Esophagus squamous epithelium (tissue), 5 donors: ENCODE measurements at regions not wholly inside any gene's neighbourhood (a gene's known extent, or its start where the extent isn't known, plus 50 kb on each side); places are given as distances from the start of the nearest gene placed in this dataset.

Source experiments
- DNase-seq: peaks from one replicate; lab custom pipeline; 2025; lab: John Stamatoyannopoulos, UW
- H3K27ac ChIP-seq, 4 donors: fragments of 200-600 bp; sonication (generic); one replicate each; pipeline ENCODE4 v1.5.1; 2016 to 2019; ENCODE audit warnings: mild to moderate bottlenecking in 1 of 4
- H3K27me3 ChIP-seq, 4 donors: fragments of 200-600 bp; sonication (generic); 1 replicate in 3 of 4; 2 replicates in 1 of 4; pipeline versions ENCODE4 v1.5.1 to v1.6.0; 2017 to 2021; ENCODE audit warnings: antibody characterized with exemption in 1 of 4
- H3K36me3 ChIP-seq, 3 donors: fragments of 200-600 bp; sonication (generic); one replicate each; pipeline ENCODE4 v1.5.1; 2016 to 2019
- H3K4me1 ChIP-seq, 3 donors: fragments of 200-600 bp; sonication (generic); one replicate each; pipeline ENCODE4 v1.5.1; 2017 to 2019
- H3K4me3 ChIP-seq, 4 donors: fragments of 200-600 bp; sonication (generic); 1 replicate in 3 of 4; 2 replicates in 1 of 4; pipeline ENCODE4 v1.5.1; 2016 to 2019; ENCODE audit warnings: mild to moderate bottlenecking in 2 of 4, moderate library complexity in 1 of 4
- H3K9me3 ChIP-seq, 3 donors: fragments of 200-600 bp; sonication (generic); one replicate each; pipeline ENCODE4 v1.5.1; 2016 to 2019
- POLR2A ChIP-seq, 4 donors: fragments of 450-650 bp; IDR thresholded peaks; one replicate each; pipeline ENCODE4 v1.6.1; 2017; ENCODE audit warnings: antibody characterized with exemption in 4 of 4, mild to moderate bottlenecking in 4 of 4, moderate library complexity in 3 of 4
- WGBS, 2 donors: methylation state at CpG; one replicate each; pipeline ENCODE4 v1.1.5; 2018; 5-methylcytosine and 5-hydroxymethylcytosine counted together
- intact Hi-C: fragments of 100-400 bp; cut with DNase I; formaldehyde crosslinking; loops from one replicate; pipeline ENCODE4 v1.15.0; 2022
- TF ChIP-seq, protein P1 (sequence below), 6 experiments: fragments of 450-650 bp in 4 of 6; fragments of 200-600 bp in 2 of 6; sonication (generic) in 2 of 6; IDR thresholded peaks; one replicate each; pipeline ENCODE4 v1.5.1; 2016 to 2019; ENCODE audit warnings: antibody characterized with exemption in 6 of 6, mild to moderate bottlenecking in 4 of 6, moderate library complexity in 4 of 6
- donor health status: DM: yes; HTN: yes; CAD: no.

DNA sequence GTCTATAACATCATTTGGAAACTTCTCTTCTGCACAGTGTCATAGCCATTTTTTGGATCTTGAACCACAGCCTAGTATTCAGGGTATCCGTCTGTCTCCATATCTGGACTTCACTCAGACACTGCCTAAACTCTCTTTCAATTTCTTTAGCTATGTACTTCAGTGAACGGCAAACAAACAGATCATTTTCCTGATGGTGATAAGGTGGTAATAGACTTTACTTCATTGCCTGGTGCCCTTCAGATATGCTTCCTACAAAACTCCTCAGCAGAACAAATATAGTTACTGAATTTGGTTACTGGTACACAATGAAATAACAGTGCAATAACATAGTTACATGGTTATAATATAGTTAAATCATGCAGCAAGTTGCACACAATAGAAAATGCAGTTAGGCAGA is 348.2 kb downstream of the ZSWIM6 start:
- peaks cover 0 to 5% (median 0%) of the 10 kb centered on the region in 4 donors for H3K27me3 ChIP-seq
- intact Hi-C loops, result no loop called here
- no peak overlapping the region for H3K27ac ChIP-seq
- H3K4me3 ChIP-seq, result no peak overlapping the region
- no peak for TF ChIP-seq POLR2A (IDR thresholded peaks at IDR 0.05)
- TF ChIP-seq, protein P1, sequence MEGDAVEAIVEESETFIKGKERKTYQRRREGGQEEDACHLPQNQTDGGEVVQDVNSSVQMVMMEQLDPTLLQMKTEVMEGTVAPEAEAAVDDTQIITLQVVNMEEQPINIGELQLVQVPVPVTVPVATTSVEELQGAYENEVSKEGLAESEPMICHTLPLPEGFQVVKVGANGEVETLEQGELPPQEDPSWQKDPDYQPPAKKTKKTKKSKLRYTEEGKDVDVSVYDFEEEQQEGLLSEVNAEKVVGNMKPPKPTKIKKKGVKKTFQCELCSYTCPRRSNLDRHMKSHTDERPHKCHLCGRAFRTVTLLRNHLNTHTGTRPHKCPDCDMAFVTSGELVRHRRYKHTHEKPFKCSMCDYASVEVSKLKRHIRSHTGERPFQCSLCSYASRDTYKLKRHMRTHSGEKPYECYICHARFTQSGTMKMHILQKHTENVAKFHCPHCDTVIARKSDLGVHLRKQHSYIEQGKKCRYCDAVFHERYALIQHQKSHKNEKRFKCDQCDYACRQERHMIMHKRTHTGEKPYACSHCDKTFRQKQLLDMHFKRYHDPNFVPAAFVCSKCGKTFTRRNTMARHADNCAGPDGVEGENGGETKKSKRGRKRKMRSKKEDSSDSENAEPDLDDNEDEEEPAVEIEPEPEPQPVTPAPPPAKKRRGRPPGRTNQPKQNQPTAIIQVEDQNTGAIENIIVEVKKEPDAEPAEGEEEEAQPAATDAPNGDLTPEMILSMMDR (IDR thresholded peaks at IDR 0.05), result no peak
- no peak for DNase-seq
- H3K9me3 ChIP-seq, result no peaks in the 10 kb centered on the region
- no peaks in the 10 kb centered on the region for H3K4me1 ChIP-seq
- H3K36me3 ChIP-seq, result no peaks in the 10 kb centered on the region
- WGBS, 2 donors, result 77 to 94% methylated on average over 2 of the region's 2 CpGs

DNA sequence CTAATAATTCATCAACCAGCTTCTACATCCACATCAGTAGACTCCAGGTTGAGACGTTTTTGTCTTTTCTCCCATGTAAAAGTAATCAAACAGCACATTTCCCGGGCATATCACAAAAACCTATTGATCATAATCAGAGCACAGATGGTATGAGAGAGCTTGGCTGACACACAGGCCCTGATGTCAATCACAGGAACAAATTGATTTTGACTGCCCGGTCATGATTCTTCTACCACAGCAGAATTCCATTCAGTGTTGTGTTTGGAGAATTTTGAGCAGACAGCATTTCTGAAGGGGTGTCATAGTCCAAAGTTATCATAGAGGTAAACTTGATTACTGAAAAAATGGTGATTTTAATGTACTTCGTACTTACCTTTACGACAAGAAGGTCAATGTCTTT is 351.1 kb downstream of the ZSWIM6 start:
- DNase-seq, result no peak
- Histone ChIP-seq H3K27me3 (peaks cover 0 to 5% (median 0%) of the 10 kb centered on the region in 4 donors), H3K27ac (no peak overlapping the region), H3K36me3 (no peaks in the 10 kb centered on the region), H3K4me1 (no peaks in the 10 kb centered on the region), H3K4me3 (no peak overlapping the region), H3K9me3 (no peaks in the 10 kb centered on the region)
- TF ChIP-seq, protein P1 (IDR thresholded peaks at IDR 0.05), result no peak
- TF ChIP-seq POLR2A (IDR thresholded peaks at IDR 0.05), result no peak
- intact Hi-C loops, result no loop called here
- 79 to 88% methylated on average over 5 of the region's 5 CpGs for WGBS, 2 donors

DNA sequence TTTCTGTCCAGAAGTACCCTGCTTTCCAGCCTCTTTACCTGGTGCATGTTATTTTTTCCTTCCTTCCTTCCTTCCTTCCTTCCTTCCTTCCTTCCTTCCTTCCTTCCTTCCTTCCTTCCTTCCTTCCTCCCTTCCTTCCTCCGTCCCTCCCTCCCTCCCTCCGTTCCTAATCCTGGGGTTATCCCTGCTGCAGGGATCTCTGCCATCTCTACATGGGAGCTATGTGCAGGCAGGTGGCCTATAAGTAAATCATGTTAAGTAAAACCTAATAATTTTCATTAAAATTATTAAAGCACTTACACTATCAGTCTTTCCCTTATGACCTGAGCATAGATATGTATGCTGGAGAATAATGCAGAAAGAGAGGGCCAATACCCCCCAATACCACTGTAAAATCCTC is 351.9 kb downstream of the ZSWIM6 start:
- Histone ChIP-seq H3K4me1 (no peaks in the 10 kb centered on the region), H3K27me3 (peaks cover 0 to 5% (median 0%) of the 10 kb centered on the region in 4 donors), H3K36me3 (no peaks in the 10 kb centered on the region), H3K9me3 (no peaks in the 10 kb centered on the region), H3K4me3 (no peak overlapping the region), H3K27ac (no peak overlapping the region)
- intact Hi-C loops, result no loop called here
- 61 to 73% methylated on average over 2 of the region's 2 CpGs for WGBS, 2 donors
- DNase-seq, result no peak
- TF ChIP-seq POLR2A (IDR thresholded peaks at IDR 0.05), result no peak
- TF ChIP-seq, protein P1 (IDR thresholded peaks at IDR 0.05), result no peak

DNA sequence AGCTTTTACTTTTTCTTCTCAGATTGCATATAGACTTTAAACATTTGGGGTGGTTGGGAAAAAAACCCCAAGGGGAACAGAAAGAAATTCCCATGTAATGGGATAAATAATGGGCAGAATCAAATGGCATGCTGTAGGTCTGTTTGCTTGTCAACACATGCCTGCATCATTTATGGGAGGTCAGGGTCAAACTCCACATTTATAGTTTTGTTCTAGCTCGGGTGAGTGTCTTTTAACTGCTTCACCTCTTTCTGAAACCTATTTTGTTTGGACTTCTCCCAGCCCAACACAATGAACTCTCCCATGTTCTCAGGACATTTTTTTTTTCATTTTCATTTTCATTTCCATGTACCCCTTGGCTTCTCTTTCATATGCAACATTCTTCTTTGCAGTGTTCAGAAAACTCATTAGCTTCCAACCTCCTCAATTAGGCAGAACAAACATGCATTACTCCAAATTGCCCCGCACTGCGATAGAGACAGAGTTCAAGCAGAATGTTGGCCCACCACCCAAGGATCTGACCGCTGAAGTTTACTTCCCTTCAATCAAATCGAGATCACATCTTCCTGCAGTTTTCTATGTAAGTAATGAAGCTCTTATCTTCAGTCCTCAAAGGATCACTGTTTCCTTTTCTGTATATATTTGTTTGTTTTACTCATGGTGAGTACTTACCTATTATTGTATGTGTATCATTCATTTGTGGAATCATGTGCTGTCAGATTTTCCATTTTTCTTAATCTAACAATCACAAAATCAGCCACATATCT is 354.6 kb downstream of the ZSWIM6 start:
- Histone ChIP-seq H3K4me1 (no peaks in the 10 kb centered on the region), H3K9me3 (no peaks in the 10 kb centered on the region), H3K36me3 (no peaks in the 10 kb centered on the region), H3K27me3 (peaks cover 0 to 5% (median 0%) of the 10 kb centered on the region in 4 donors), H3K4me3 (no peak overlapping the region), H3K27ac (no peak overlapping the region)
- TF ChIP-seq, protein P1 (IDR thresholded peaks at IDR 0.05), result no peak
- TF ChIP-seq POLR2A (IDR thresholded peaks at IDR 0.05), result no peak
- WGBS, 2 donors, result 56% methylated on average over 5 of the region's 5 CpGs
- no peak for DNase-seq
- intact Hi-C loops, result no loop called here

DNA sequence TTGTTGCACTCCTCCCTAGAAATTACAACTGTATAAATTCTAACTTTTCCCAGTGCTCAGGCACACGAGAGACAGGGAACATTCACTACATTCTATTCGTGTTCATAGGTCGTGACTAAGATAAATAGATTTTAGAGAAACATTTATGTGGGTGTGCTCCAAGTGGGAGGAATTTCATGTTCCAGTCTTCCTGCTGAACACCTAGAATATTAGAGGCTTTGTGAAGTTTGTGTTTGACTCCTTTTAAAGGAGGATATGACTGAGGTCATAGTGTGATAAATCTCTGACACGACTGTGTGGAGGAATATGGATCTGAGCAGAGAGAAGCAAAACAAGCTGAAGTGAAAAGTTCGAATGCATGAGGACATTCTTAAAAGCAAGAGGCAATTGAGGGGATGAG is 355.3 kb downstream of the ZSWIM6 start:
- intact Hi-C loops, result no loop called here
- H3K9me3 ChIP-seq, result no peaks in the 10 kb centered on the region
- H3K4me1 ChIP-seq, result no peaks in the 10 kb centered on the region
- no peak overlapping the region for H3K4me3 ChIP-seq
- H3K36me3 ChIP-seq, result no peaks in the 10 kb centered on the region
- peaks cover 0 to 5% (median 0%) of the 10 kb centered on the region in 4 donors for H3K27me3 ChIP-seq
- TF ChIP-seq POLR2A (IDR thresholded peaks at IDR 0.05), result no peak
- TF ChIP-seq, protein P1 (IDR thresholded peaks at IDR 0.05), result no peak
- WGBS, 2 donors, result 41 to 43% methylated on average over 5 of the region's 5 CpGs
- no peak for DNase-seq
- H3K27ac ChIP-seq, result no peak overlapping the region
